HG02981 (cell line): ENCODE measurements at regions not wholly inside any gene's neighbourhood (a gene's known extent, or its start where the extent isn't known, plus 50 kb on each side); places are given as distances from the start of the nearest gene placed in this dataset.
A peak's percentile ranks its signal among the peaks of the same experiment; 100 is the strongest.

Source experiments
- ATAC-seq: cut with Tn5 transposase; IDR thresholded peaks from one replicate; pipeline ENCODE4 v1.9.1; 2021; ENCODE audit warnings: mild to moderate bottlenecking, moderate library complexity; ENCODE audit not compliant: unreplicated experiment

DNA sequence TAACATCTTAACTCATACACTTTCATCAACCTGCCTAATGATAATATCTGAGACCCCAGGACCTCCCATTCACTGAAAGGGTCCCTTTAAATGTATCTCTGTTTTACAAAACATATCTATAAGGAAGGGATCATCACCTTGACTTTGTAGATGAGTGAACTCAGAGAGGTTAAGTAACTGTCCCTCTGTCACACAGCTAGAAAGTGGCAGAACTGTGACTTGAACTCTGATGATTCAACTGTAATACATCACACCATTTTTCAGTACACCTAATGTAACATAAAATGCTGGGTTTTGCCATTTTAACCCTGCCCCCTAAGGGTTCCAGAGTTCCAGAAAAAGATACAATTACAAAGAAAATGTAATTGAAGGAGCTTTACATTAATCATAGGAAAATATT, 234.6 kb downstream of the ZEB2 start:
- ATAC-seq = no peak

DNA sequence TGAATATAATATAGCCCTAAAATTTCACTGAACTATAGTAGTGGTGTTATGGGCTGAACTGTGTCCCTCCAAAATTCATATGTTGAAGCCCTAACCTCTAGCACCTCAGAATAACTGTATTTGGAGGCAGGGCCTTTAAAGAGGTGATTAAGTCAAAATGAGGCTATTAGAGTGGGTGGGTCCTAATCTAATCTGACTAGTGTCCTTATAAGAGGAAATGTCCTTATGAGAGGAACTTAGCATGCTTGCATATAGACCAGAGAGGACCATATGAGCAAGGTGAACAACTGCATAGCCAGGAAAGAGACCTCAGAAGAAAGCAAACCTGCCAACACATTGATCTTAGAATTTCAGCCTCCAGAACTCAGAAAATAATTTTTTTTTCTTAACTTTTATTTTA, 238.4 kb downstream of the ZEB2 start:
- ATAC-seq = no peak

DNA sequence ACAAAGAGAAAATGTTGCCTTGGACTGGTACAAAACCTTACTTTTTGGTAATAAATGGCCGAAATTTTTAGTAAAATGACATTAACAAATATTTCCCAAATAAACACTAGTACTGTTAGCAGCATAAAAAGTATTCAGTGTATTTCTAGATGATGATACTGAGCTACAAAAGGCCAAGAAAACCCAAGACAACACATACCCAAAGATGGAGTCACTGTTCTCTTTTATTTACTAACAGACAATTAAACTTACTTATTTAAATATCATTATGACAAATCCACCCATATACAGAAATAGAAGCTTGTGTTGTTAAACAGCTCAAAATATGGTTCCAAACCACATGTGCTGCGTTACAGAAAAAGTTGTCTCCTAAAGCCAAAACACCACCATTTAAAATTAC, 239.9 kb downstream of the ZEB2 start:
- ATAC-seq = no peak

DNA sequence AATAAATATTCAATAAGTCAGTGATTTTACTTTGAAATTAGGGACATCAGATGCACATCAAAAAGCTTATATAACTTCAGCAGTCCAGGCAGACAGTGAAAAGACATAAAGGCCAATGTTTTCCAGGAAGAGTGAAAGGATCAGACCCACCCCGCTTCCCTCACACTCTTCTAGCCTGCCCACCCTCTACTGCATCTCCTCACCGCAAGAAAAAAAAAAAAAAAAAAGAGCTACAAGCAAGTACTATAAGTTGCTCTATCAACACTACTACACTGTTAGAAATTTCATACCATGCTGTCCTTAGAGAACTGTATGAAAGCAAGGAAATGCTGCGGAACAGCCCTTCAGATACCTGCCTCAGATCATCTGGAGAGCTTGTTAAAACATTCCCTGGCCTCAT, 240.8 kb downstream of the ZEB2 start:
- no peak for ATAC-seq

- ATAC-seq = no peak
These were observed 242.1 kb downstream of the ZEB2 start for GRCh38 chr2:144277622-144278354.

GRCh38 chr2:144275340-144275739, 244.6 kb downstream of the ZEB2 start:
- ATAC-seq = no peak

- no peak for ATAC-seq
These were observed 245.8 kb downstream of the ZEB2 start for GRCh38 chr2:144274131-144274530.

- ATAC-seq = no peak
These were observed 249.0 kb downstream of the ZEB2 start for GRCh38 chr2:144270951-144271350.

GRCh38 chr2:144268036-144268678, 251.8 kb downstream of the ZEB2 start:
- no peak for ATAC-seq

DNA sequence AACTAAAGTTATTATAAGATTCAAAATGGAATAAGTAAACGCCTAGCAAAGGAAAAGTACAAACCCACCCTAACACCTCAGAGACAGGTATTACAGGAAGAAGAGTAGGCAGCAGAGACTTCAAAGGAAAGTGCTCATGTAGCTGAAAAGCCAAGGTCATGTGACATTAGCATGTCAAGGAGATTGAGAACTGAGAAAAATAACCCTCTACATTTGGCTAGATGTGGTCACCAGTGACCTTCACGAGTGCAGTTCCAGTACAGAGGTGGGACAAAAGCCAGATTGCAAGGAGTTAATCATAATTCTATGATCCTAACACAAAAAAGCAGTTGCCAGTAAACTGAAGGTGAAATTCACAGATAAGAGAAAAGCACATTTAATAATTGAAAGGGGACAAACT, 252.7 kb downstream of the ZEB2 start:
- peak; percentile 95 for ATAC-seq

DNA sequence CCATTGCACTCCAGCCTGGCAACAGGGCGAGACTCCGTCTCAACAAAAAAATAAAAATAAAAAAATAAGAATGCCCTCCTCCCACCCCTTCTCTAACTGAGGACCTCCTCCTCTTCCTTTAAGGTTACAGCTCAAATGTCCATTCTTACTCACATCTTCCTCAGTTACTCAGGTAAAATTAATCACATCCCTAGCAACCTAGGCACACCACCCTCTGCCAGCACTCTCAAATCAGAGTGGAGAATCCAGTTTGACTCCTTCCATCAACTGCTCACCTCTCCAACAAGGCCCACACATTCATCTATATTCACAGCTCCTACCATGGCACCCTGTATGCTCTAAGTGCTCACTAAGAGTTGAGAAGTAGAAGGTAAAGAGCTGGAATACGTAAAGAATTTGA, 254.3 kb downstream of the ZEB2 start:
- no peak for ATAC-seq

DNA sequence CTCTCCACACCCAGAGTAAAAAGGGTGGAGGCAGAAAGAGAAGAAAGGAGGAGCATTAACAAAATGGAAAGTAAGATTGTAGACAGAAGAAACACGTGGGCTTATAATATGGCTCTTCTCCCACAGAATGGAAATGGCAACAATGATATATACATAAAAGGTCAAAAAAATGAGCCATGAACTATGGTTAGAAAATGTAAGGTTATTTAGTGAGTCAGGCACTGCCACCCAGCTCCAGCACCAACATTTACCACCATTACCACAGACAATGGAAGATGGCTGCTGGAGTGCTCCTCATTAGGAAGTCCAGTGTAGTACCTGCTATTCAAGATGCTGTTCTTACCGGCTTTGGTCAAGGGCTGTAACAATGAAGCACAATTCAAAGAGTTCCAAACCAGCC, 258.0 kb downstream of the ZEB2 start:
- no peak for ATAC-seq

DNA sequence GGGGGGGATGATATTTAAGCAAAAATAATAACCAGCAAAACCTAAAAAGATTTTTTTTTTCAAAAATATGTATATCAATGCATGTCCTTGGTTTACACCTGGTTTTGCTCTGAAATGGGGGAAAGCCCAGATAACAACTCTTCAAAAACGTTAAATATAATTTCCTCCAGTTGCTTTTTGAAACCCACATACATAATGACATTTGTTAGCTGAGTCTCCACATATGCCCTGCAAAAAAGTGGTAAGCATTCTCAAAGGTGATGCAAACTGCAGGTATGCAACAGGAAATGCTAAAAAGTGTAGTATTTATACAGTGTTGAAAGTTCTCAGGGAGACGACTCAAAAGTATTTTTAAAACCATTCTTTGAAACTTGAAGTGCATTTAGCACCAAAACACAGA, 258.6 kb downstream of the ZEB2 start:
- ATAC-seq = no peak

DNA sequence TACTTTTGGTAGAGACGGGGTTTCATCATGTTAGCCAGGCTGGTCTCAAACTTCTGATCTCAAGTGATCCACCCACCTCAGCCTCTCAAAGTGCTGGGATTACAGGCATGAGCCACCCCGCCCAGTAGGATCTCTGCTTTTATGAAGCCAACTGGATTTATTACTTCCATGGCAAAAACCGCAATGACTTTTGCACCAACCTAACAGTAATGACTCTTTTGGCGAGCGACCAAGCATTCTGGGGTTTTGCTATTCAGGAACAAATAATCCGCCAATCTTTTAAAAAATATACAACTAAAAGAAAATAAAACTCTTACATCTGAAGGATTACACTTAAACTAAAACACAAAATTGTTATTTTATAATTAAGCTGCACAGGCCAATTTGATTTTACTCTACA, 260.6 kb downstream of the ZEB2 start:
- no peak for ATAC-seq

DNA sequence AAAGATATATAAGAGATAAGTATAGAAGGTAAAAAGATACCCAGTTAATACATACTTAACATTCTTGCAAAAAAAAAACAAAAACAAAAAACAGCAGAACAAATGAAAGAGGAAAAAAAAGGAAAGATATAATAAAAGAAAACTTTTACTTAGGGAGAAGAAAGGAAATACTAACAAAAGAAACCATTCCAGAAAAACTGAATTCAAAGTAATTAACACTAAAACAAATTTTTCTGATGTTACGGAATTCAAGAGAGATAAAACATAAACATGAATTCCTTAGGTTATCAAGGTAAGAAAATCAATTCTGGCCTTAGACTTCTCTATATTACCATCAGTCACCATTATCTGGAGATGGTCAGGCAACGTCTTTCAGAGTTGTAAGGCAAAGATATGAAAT, 261.8 kb downstream of the ZEB2 start:
- ATAC-seq = no peak

DNA sequence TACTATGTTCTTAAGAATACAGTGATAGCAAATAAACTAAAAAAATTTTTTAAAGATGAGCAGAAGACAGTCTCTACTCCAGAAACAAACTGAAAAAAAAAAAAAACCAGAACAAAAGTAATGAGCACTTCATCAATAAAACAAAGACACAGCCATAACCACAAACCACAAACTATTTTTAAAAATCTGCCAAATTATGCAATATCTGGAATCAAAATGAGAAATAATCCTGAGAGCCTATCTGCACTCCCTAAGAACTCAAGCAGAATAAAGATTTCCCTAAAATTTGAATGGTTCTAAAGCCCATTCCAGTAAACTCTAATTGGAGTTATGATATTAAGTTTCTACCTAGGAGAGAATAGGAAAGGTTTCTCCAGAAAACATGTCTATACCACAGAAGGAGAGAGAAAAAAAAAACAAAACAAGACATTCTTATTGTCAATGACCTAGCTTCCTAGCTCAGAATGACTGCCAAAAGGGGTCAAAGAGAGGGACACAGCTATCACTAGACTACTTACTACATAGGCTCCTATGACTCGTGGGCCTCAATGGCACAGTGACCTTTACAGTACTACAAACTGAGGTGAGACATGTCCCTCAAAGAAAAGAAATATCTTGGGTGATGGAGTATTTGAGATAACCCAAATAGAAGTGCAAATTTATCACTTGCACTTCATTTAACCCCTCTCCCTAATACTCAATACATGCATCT, 262.8 kb downstream of the ZEB2 start:
- no peak for ATAC-seq

DNA sequence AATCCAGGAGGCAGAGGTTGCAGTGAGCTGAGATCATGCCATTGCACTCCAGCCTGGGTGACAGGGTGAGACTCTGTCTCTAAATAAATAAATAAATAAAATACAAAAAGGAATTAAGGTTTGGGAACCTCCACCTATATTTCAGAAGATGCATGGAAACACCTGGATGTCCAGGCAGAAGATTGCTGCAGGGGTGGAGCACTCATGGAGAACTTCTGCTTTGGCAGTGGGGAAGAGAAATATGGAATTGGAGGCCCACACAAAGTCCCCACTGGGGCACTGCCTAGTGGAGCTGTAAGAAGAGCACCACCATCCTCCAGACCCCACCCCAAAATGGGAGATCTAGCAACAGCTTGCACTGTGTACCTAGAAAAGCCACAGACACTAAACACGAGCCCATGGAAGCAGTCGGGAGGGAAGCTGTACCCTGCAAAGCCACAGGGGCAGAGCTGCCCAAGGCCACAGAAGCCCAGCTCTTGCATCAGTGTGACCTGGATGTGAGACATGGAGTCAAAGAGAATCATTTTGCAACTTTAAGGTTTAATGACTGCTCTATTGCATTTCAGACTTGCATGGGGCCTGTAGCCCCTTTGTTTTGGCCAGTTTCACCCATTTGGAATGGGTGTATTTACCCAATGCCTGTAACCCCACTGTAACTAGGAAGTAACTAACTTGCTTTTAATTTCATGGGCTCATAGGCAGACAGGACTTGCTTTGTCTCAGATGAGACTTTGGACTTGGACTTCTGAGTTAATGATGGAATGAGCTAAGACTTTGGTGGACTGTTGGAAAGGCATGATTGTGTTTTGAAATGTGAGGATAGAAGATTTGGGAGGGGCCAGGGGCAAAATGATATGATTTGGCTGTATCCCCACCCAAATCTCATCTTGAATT, 265.3 kb downstream of the ZEB2 start:
- no peak for ATAC-seq

DNA sequence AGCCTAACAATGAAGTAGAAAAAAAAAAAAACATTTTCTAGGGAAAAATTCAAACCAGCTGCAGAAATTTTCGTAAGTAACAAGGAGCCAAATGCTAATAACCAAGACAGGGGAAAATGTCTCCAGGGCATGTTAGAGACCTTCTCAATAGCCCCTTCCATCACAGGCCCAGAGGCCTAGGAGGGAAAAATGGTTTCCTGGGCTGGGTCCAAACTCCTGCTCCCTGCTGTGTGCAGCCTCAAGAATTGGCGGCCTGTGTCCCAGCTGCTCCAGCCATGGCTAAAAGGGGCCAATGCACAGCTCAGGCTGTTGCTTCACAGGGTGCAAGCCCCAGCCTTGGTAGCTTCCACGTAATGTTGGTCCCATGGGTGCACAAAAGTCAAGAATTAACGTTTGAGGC, 266.2 kb downstream of the ZEB2 start:
- ATAC-seq = no peak

- no peak for ATAC-seq
These were observed 267.2 kb downstream of the ZEB2 start for GRCh38 chr2:144252694-144253093.

GRCh38 chr2:144249035-144249637, 270.8 kb downstream of the ZEB2 start:
- ATAC-seq = no peak
